ENCODE measurements at regions not wholly inside any gene's neighbourhood (a gene's known extent, or its start where the extent isn't known, plus 50 kb on each side); places are given as distances from the start of the nearest gene placed in this dataset.

DNA sequence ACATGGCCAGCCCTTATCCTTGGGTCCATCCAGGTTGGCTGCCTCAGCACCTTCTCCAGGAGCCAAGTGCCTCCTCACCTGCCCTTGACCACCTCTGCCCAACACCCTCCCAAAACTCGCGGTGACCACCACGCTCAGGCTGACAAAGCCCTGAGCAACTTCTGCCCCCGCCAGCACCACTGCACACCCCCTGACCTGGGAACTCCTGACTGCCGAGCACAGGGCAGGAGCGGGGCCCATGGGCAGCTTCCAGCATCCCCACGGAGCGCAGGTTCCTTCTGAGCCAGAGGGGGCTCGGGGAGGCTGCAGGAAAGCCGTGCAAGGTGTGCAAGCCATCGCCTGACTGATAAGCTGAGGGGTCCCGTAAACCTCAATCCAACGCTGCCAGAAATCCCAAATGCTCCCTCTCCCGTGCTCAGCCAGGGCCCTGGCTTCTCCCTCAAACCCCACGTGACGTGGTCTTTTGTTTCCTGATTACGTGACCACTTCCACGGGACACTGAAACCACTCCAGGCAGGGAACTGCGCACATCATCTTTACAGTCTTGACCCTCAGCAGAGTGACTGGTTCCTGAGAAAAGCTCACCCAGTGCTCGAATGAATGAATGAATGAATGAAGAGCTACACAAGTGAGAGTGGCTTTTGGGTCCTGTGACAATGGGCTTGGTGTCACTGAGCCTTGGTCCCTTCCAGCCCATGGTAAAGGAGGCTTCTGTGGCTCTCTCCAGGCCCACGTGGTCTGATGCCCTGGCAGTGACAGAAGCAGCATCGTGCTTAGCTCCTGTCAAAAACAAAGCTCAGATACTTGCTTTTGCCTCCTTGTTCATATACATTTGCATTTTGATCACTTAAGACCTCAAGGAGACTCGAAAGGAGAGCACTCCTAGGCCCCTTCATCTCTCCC, 249.8 kb upstream of the PPP2R2D start:
- no peaks in the 10 kb centered on the region; the same call in 1 of the 2 replicates for H3K27me3 ChIP-seq (replicated peaks; ENCODE audit: insufficient read depth, low read length)
- H3K79me2 ChIP-seq (ENCODE audit: low read length) = no peaks in the 10 kb centered on the region
- H3K9me3 ChIP-seq (replicated peaks; ENCODE audit: insufficient read depth, low read length) = no peaks in the 10 kb centered on the region
- no peaks in the 10 kb centered on the region for H3K9me2 ChIP-seq (replicated peaks; ENCODE audit: insufficient read depth, low read length)
- H3K4me2 ChIP-seq (ENCODE audit: low read depth, low read length) = no peak overlapping the region
- TF ChIP-seq EZH2phosphoT487 (IDR thresholded peaks at IDR 0.05; ENCODE audit: low read length) (no peak), CTCF (IDR thresholded peaks at IDR 0.05; ENCODE audit: low read length) (no peak)
- no peak overlapping the region for H3K27ac ChIP-seq (ENCODE audit: low read length)
- H3K4me3 ChIP-seq (ENCODE audit: low read length) = no peak overlapping the region
- H3F3A ChIP-seq (ENCODE audit: insufficient read depth, low read length) = no peaks in the 10 kb centered on the region
- H2AFZ ChIP-seq (ENCODE audit: low read length) = no peak overlapping the region
- DNase-seq = no peak
- no peaks in the 10 kb centered on the region for H3K4me1 ChIP-seq (ENCODE audit: low read length)
- no peak overlapping the region for H3K9ac ChIP-seq (ENCODE audit: low read length)
- no peaks in the 10 kb centered on the region for H3K36me3 ChIP-seq (replicated peaks; ENCODE audit: insufficient read depth, low read length)
- H4K20me1 ChIP-seq (ENCODE audit: insufficient read depth, low read length) = no peaks in the 10 kb centered on the region

GRCh38 chr10:131651674-131652437, 249.0 kb upstream of the PPP2R2D start:
- H3K4me3 ChIP-seq (ENCODE audit: low read length) = no peak overlapping the region

GRCh38 chr10:131652438-131653139, 248.2 kb upstream of the PPP2R2D start:
- H3K4me2 ChIP-seq (ENCODE audit: low read depth, low read length) = no peak overlapping the region
- TF ChIP-seq CTCF (IDR thresholded peaks at IDR 0.05; ENCODE audit: low read length) = no peak
- no peak for TF ChIP-seq EZH2phosphoT487 (IDR thresholded peaks at IDR 0.05; ENCODE audit: low read length)
- TF ChIP-seq EZH2 (optimal IDR thresholded peaks at IDR 0.05; ENCODE audit: low read depth, low read length) = no peak
- H3K27ac ChIP-seq (ENCODE audit: low read length) = no peak overlapping the region
- no peaks in the 10 kb centered on the region for H3K79me2 ChIP-seq (ENCODE audit: low read length)
- no peaks in the 10 kb centered on the region for H3F3A ChIP-seq (ENCODE audit: insufficient read depth, low read length)
- no peak for DNase-seq
- H3K9ac ChIP-seq (ENCODE audit: low read length) = no peak overlapping the region
- H3K4me1 ChIP-seq (ENCODE audit: low read length) = no peaks in the 10 kb centered on the region
- no peak overlapping the region for H2AFZ ChIP-seq (ENCODE audit: low read length)
- H3K9me2 ChIP-seq (replicated peaks; ENCODE audit: insufficient read depth, low read length) = no peaks in the 10 kb centered on the region
- no peaks in the 10 kb centered on the region for H3K36me3 ChIP-seq (replicated peaks; ENCODE audit: insufficient read depth, low read length)
- no peak overlapping the region for H3K4me3 ChIP-seq (ENCODE audit: low read length)
- no peaks in the 10 kb centered on the region for H3K9me3 ChIP-seq (replicated peaks; ENCODE audit: insufficient read depth, low read length)
- no peaks in the 10 kb centered on the region for H4K20me1 ChIP-seq (ENCODE audit: insufficient read depth, low read length)
- no peaks in the 10 kb centered on the region for H3K27me3 ChIP-seq (replicated peaks; ENCODE audit: insufficient read depth, low read length)

More at GRCh38 chr10:131651674-131652437, 249.0 kb upstream of the PPP2R2D start:
- H3K9me3 ChIP-seq (replicated peaks; ENCODE audit: insufficient read depth, low read length) = no peaks in the 10 kb centered on the region
- TF ChIP-seq EZH2phosphoT487 (IDR thresholded peaks at IDR 0.05; ENCODE audit: low read length) (no peak), EZH2 (optimal IDR thresholded peaks at IDR 0.05; ENCODE audit: low read depth, low read length) (no peak), CTCF (IDR thresholded peaks at IDR 0.05; ENCODE audit: low read length) (no peak)
- H3K4me2 ChIP-seq (ENCODE audit: low read depth, low read length) = no peak overlapping the region
- H3K36me3 ChIP-seq (replicated peaks; ENCODE audit: insufficient read depth, low read length) = no peaks in the 10 kb centered on the region
- no peaks in the 10 kb centered on the region for H3F3A ChIP-seq (ENCODE audit: insufficient read depth, low read length)
- no peak overlapping the region for H3K27ac ChIP-seq (ENCODE audit: low read length)
- no peaks in the 10 kb centered on the region for H3K79me2 ChIP-seq (ENCODE audit: low read length)
- no peaks in the 10 kb centered on the region for H3K9me2 ChIP-seq (replicated peaks; ENCODE audit: insufficient read depth, low read length)
- no peaks in the 10 kb centered on the region for H3K27me3 ChIP-seq (replicated peaks; ENCODE audit: insufficient read depth, low read length)
- H3K4me1 ChIP-seq (ENCODE audit: low read length) = no peaks in the 10 kb centered on the region
- H4K20me1 ChIP-seq (ENCODE audit: insufficient read depth, low read length) = no peaks in the 10 kb centered on the region
- DNase-seq = no peak
- no peak overlapping the region for H2AFZ ChIP-seq (ENCODE audit: low read length)
- no peak overlapping the region for H3K9ac ChIP-seq (ENCODE audit: low read length)

All from MM.1S (cell line).